ENCODE measurements at regions not wholly inside any gene's neighbourhood (a gene's known extent, or its start where the extent isn't known, plus 50 kb on each side); places are given as distances from the start of the nearest gene placed in this dataset.
A peak's percentile ranks its signal among the peaks of the same experiment; 100 is the strongest.

DNA sequence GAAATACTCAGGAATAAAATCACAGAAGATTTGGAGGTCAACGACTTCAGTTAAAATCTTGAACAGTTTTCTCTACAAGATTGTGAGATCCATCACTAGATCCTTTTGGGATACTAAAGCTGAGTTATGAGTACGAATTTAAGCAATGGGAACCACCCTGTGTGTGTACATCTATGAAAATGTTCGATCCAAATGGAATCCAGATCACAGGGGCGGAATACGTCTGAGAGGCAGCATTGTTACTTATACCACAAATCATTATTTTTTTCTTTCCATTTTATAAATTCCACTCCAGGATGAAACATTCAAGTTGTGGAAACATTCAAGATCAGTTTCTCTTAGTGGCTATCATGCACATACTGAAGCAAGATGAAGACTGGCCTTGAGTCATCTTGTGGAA is 239.3 kb upstream of the PAPPA start:
- no peak for DNase-seq (ENCODE audit: low read depth in 1 of 2, low spot score in 1 of 2)
- ChIA-PET POLR2A (no interaction called here), CTCF (interaction anchor here (0.7 to 1.7 kb wide), 3 partner anchors 8 to 220 kb away, joined by 3 to 6 read pairs (median 3); no protein-coding TSS in a partner anchor)
- Histone ChIP-seq H3K4me1 (peaks cover 15% of the 10 kb centered on the region), H3K9me3 (peaks cover 7% of the 10 kb centered on the region; the same call in 2 of the 3 replicates), H3K4me2 (no peak overlapping the region), H3K27ac (peak overlapping the region; percentile 57 to 77; a peak in 5 of 6 replicates), H3K4me3 (no peak overlapping the region)
- TF ChIP-seq MAZ (IDR thresholded peaks at IDR 0.05; ENCODE audit: borderline replicate concordance, low read depth, low read length), result no peak
- TF ChIP-seq, protein P1, sequence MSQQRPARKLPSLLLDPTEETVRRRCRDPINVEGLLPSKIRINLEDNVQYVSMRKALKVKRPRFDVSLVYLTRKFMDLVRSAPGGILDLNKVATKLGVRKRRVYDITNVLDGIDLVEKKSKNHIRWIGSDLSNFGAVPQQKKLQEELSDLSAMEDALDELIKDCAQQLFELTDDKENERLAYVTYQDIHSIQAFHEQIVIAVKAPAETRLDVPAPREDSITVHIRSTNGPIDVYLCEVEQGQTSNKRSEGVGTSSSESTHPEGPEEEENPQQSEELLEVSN (IDR thresholded peaks at IDR 0.05; ENCODE audit: borderline replicate concordance, low read depth), result no peak
- TF ChIP-seq CEBPB (IDR thresholded peaks at IDR 0.05), result no peak
- TF ChIP-seq HOXB13 (CRISPR knock-in tag; IDR thresholded peaks at IDR 0.05; ENCODE audit: low read depth), result no peak
- TF ChIP-seq GATA3 (IDR thresholded peaks at IDR 0.05; ENCODE audit: borderline replicate concordance), result no peak
- TF ChIP-seq CBX8 (IDR thresholded peaks at IDR 0.05), result no peak
- no peak for TF ChIP-seq NFE2L2 (conservative IDR thresholded peaks at IDR 0.05; ENCODE audit: low read length)
- no peak for TF ChIP-seq SREBF2 (IDR thresholded peaks at IDR 0.05)
- no peak for TF ChIP-seq TFCP2L1 (CRISPR knock-in tag; IDR thresholded peaks at IDR 0.05)
- no peak for TF ChIP-seq CHD2 (IDR thresholded peaks at IDR 0.05; ENCODE audit: low read length, partially characterized antibody)
- no peak for TF ChIP-seq MAFK (IDR thresholded peaks at IDR 0.05; ENCODE audit: partially characterized antibody)
- no peak for TF ChIP-seq TP53 (CRISPR knock-in tag; IDR thresholded peaks at IDR 0.05)
- TF ChIP-seq, protein P2, sequence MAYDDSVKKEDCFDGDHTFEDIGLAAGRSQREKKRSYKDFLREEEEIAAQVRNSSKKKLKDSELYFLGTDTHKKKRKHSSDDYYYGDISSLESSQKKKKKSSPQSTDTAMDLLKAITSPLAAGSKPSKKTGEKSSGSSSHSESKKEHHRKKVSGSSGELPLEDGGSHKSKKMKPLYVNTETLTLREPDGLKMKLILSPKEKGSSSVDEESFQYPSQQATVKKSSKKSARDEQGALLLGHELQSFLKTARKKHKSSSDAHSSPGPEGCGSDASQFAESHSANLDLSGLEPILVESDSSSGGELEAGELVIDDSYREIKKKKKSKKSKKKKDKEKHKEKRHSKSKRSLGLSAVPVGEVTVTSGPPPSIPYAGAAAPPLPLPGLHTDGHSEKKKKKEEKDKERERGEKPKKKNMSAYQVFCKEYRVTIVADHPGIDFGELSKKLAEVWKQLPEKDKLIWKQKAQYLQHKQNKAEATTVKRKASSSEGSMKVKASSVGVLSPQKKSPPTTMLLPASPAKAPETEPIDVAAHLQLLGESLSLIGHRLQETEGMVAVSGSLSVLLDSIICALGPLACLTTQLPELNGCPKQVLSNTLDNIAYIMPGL (CRISPR knock-in tag; IDR thresholded peaks at IDR 0.05; ENCODE audit: borderline replicate concordance), result no peak
- no peak for TF ChIP-seq RAD21 (conservative IDR thresholded peaks at IDR 0.05 in 1 of 2, IDR thresholded peaks at IDR 0.05 in 1 of 2)
- TF ChIP-seq POLR2AphosphoS2 (conservative IDR thresholded peaks at IDR 0.05; ENCODE audit: low read length), result no peak
- TF ChIP-seq, protein P3, sequence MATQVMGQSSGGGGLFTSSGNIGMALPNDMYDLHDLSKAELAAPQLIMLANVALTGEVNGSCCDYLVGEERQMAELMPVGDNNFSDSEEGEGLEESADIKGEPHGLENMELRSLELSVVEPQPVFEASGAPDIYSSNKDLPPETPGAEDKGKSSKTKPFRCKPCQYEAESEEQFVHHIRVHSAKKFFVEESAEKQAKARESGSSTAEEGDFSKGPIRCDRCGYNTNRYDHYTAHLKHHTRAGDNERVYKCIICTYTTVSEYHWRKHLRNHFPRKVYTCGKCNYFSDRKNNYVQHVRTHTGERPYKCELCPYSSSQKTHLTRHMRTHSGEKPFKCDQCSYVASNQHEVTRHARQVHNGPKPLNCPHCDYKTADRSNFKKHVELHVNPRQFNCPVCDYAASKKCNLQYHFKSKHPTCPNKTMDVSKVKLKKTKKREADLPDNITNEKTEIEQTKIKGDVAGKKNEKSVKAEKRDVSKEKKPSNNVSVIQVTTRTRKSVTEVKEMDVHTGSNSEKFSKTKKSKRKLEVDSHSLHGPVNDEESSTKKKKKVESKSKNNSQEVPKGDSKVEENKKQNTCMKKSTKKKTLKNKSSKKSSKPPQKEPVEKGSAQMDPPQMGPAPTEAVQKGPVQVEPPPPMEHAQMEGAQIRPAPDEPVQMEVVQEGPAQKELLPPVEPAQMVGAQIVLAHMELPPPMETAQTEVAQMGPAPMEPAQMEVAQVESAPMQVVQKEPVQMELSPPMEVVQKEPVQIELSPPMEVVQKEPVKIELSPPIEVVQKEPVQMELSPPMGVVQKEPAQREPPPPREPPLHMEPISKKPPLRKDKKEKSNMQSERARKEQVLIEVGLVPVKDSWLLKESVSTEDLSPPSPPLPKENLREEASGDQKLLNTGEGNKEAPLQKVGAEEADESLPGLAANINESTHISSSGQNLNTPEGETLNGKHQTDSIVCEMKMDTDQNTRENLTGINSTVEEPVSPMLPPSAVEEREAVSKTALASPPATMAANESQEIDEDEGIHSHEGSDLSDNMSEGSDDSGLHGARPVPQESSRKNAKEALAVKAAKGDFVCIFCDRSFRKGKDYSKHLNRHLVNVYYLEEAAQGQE (IDR thresholded peaks at IDR 0.05), result no peak
- TF ChIP-seq, protein P4, sequence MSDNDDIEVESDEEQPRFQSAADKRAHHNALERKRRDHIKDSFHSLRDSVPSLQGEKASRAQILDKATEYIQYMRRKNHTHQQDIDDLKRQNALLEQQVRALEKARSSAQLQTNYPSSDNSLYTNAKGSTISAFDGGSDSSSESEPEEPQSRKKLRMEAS (IDR thresholded peaks at IDR 0.05), result no peak
- TF ChIP-seq BHLHE40 (IDR thresholded peaks at IDR 0.05; ENCODE audit: low read depth, low read length), result no peak
- no peak for FAIRE-seq
- 87% methylated on average over 5 of the region's 5 CpGs for WGBS (ENCODE audit: missing lambda C conversion rate)
- no peak for ATAC-seq

DNA sequence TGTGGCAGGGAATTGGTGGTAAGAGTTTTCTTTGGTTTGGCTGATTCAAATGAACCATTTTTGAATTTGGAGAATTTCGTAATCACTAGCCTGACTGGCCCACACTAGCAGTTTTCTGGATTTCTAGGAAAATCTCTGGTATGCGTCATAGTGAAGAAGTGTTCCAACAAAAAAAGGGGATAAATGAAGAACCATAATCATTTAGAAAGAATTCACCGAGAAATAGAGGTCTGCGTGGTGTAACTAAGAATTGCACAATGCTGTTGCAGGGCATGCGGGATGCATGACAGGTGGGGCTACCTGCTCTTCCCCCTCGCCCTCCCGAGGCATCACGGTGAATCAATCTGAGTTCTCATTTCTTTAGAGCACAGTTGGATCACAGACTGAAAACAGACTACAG is 232.3 kb upstream of the PAPPA start:
- no peak for FAIRE-seq
- Histone ChIP-seq H3K4me3 (no peak overlapping the region), H3K4me2 (no peak overlapping the region), H3K4me1 (peaks cover 30% of the 10 kb centered on the region), H3K9me3 (peaks cover 29% of the 10 kb centered on the region), H3K27ac (peak overlapping the region; percentile 90 to 97)
- 96% methylated on average over 8 of the region's 8 CpGs for WGBS (ENCODE audit: missing lambda C conversion rate)
- CTCF ChIA-PET, result interaction anchor here (0.6 to 1.0 kb wide), 3 partner anchors 8 to 23 kb away, joined by 3 to 4 read pairs (median 3); no protein-coding TSS in a partner anchor
- no peak for ATAC-seq
- POLR2A ChIA-PET, result no interaction called here
- DNase-seq (ENCODE audit: low read depth in 1 of 2, low spot score in 1 of 2), result no peak
- TF ChIP-seq CEBPB (IDR thresholded peaks at IDR 0.05), result peak; percentile 65 to 76; a peak in 3 of 4 replicates
- TF ChIP-seq RFX5 (IDR thresholded peaks at IDR 0.05), result no peak
